GM12892 (cell line): ENCODE measurements at regions not wholly inside any gene's neighbourhood (a gene's known extent, or its start where the extent isn't known, plus 50 kb on each side); places are given as distances from the start of the nearest gene placed in this dataset.
"Not testable (repeated sequence)": the region's sequence is repeated elsewhere in the genome, so short reads cannot be mapped to it uniquely, and the experiment has no call there.

ENCODE experiments used
- DNase-seq: peaks from one replicate; pipeline ENCODE4 v3.0.0; 2011; ENCODE audit not compliant: insufficient read length
- FAIRE-seq: peaks from 2 replicates; lab custom pipeline; 2011; peaks lifted over from hg19 to GRCh38; lab: Jason Lieb, UNC
- POLR2A ChIP-seq: IDR thresholded peaks from 2 replicates; pipeline ENCODE4 v1.6.1; 2011; ENCODE audit warnings: low read depth, low read length, control low read depth
- POLR2AphosphoS5 ChIP-seq: IDR thresholded peaks from 2 replicates; pipeline ENCODE4 v1.6.1; 2011; ENCODE audit warnings: low read depth, low read length, control low read depth
- TAF1 ChIP-seq: IDR thresholded peaks from 2 replicates; pipeline ENCODE4 v1.6.1; 2011; ENCODE audit warnings: low read depth, mild to moderate bottlenecking, control low read depth, low read length, borderline replicate concordance

DNA sequence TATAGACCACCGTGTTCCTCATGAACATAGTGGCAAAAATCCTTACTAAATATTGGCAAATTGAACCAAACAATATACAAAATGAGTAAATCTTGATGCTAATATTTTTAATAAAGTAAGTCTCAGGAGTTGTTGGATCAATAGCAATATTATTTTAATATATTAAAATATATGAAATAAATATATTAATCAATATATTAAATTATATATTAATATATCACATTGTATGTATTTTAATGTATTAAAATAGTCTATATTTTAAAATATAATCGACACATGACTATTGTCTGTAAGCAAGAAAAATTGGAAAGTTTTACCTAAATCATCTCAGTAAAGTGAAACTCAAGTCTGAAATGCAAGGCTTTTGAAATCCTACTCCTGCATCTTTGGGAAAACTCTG, 78.9 kb upstream of the GJB6 start:
- no peak for TF ChIP-seq POLR2A
- no peak for TF ChIP-seq POLR2AphosphoS5
- TF ChIP-seq TAF1 = no peak
- FAIRE-seq (no peak), DNase-seq (no peak)

- DNase-seq = no peak
- no peak for FAIRE-seq
- TF ChIP-seq POLR2A = no peak
- TF ChIP-seq POLR2AphosphoS5 = no peak
- TF ChIP-seq TAF1 = no peak
These were observed 73.9 kb upstream of the GJB6 start for GRCh38 chr13:20306039-20306438.

DNA sequence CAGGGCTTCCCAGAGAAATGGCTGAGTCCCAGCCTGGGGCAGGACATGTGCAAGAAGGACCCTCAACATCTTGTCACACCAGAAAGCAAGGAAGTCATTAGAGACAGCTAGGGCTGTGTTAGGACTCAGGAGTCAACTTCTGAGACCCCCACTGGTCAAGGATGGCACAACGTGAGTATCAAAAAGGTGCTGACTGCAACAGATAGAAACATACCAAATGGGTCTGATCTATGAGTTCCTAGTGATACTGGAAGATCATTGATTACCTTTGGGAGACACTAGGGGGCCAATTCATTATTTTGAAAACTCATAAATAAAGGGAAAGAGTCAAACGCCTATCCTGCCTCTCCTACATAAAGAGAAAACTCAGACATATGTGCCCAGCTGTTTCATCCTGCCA, 73.5 kb upstream of the GJB6 start:
- FAIRE-seq = no peak
- TF ChIP-seq POLR2AphosphoS5 (no peak), TAF1 (no peak), POLR2A (no peak)

GRCh38 chr13:20304061-20304460, 71.9 kb upstream of the GJB6 start:
- FAIRE-seq, DNase-seq: not testable (repeated sequence)

More for the DNA sequence above, 73.5 kb upstream of the GJB6 start:
- DNase-seq = no peak

DNA sequence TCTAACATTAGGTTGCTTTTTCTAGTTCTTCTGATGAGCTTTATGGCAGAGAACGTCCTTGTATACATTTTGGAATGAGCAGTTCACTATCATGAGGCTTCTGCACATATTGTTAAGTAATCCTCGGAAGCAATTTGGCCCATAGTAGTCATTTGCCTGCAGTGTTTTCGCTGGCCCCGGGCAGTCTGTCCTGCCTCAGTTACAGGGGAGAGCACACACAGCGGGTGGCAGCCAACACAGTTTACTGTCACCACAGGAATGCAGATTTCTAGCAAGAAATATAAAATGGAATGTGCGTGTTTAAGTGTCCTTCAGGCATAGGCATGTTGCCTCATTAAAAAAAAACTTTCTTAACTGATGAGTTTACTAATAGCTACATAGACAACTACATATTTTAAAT, 71.5 kb upstream of the GJB6 start:
- TF ChIP-seq POLR2A = no peak
- no peak for TF ChIP-seq POLR2AphosphoS5
- TF ChIP-seq TAF1 = no peak
- no peak for DNase-seq
- no peak for FAIRE-seq

DNA sequence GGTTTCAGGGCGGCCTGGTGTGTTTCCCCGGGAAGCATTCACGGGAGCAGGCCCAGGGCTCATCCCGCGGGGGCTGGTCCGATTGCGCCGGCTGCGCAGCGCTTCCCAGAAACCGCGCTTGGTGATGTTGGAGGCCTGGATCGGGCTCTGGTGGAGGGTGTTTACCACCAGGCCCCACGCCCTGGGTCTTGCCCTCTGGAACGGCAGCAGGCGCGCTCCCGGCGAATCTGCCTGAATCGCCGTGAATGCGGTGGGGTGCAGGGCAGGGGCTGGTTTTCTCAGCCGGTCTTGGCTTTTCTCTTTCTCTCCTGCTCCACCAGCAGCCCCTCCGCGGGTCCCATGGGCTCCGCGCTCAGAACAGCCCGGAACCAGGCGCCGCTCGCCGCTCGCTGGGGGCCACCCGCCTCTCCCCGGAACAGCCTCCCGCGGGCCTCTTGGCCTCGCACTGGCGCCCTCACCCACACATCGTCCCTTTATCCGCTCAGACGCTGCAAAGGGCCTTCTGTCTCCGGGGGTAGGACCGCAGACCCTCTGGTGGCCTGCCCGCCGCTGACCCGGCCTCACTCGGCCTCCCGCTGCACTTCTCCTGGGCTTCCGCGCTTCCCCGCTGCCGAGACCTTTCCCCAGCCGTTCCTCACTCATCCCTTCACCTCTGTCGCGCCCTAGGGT, 69.4 kb upstream of the GJB6 start:
- FAIRE-seq (no peak), DNase-seq (no peak)
- no peak for TF ChIP-seq TAF1
- no peak for TF ChIP-seq POLR2A
- TF ChIP-seq POLR2AphosphoS5 = no peak

DNA sequence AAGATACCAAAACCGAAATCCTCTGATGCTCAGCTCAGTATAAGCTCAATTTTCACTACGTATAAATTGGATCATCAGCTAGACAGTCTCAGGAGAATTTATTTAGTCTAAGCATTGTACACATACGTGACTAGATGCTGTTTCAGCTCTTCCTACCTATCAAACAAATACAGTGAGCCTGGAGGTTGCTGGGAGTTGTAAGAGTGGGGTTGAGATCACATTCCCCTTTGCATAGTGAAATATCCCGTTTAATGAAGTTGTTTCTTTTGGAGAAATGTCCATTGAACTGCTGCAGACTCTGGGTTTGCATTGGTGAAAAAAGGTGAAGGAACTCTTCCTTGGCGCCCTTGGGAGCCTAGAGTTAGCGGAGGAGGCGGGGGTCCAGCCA, 68.9 kb upstream of the GJB6 start:
- no peak for FAIRE-seq
- DNase-seq = no peak
- no peak for TF ChIP-seq POLR2A
- no peak for TF ChIP-seq POLR2AphosphoS5
- no peak for TF ChIP-seq TAF1

DNA sequence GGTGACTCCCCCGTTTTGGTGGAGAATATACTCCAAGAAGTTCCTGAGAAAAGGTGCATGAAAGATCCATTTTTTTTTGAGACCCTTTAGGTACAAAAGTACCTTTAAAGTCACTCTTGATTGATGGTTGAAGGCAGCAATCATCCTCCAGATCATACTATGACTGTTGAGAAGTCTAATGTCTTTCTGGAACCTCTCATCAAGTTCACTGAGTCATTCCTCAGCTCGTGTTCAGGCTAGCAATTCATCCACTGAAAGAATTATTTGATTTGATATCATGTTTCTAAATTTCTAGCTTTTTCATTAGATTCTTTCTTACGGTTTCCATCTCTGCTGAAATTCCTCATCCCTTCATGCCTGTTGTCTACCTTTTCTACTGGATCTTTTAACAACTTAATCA, 65.1 kb upstream of the GJB6 start:
- FAIRE-seq (no peak), DNase-seq (no peak)
- TF ChIP-seq POLR2AphosphoS5 (no peak), POLR2A (no peak), TAF1 (no peak)

- DNase-seq (no peak), FAIRE-seq (no peak)
- TF ChIP-seq TAF1 (no peak), POLR2AphosphoS5 (no peak), POLR2A (no peak)
These were observed 63.8 kb upstream of the GJB6 start for GRCh38 chr13:20295956-20296355.

GRCh38 chr13:20294497-20294896, 62.4 kb upstream of the GJB6 start:
- FAIRE-seq = no peak
- TF ChIP-seq TAF1 = no peak
- TF ChIP-seq POLR2A = no peak
- TF ChIP-seq POLR2AphosphoS5 = no peak
- DNase-seq = no peak

- FAIRE-seq, DNase-seq: not testable (repeated sequence)
These were observed 60.2 kb upstream of the GJB6 start for GRCh38 chr13:20292301-20292700.

DNA sequence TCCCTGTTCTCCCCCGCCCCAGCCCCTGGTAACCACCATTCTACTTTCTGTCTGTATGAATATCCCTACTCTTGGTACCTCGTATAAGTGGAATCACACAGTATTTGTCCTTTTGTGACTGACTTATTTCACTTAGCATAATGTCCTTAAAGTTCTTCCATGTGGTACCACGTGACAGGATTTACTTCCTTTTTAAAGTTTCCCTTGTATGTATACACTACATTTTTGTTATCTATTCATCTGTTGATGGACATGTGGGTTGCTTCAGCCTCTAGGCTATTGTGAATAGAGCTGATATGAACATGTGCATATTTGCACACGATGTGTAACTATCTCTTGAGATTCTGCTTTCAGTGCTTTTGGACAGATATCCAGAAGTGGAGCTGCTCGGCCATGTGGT, 59.6 kb upstream of the GJB6 start:
- TF ChIP-seq TAF1 (no peak), POLR2A (no peak)
- DNase-seq = no peak

DNA sequence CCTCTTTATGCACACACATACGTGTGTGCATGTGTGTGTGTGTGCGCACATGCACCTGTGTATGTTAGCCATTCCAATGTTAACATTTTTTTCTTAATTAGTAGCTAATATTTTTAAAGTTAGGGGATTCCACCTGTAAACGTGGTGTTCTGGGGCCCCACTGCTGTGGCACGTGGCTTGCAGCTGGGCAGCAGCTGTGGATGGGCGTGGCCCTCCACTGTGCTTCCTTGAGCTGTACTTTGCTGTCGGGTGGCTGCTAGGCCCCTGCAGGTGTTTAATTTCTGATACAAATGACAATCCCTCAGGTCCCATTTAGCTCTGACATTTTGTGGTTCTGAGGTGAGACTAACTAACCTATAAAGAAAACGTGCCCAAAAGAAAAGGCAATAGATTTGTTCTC, 58.9 kb upstream of the GJB6 start:
- TF ChIP-seq POLR2A (no peak), POLR2AphosphoS5 (no peak), TAF1 (no peak)
- no peak for FAIRE-seq
- no peak for DNase-seq

More for the DNA sequence above, 59.6 kb upstream of the GJB6 start:
- no peak for FAIRE-seq
